ENCODE measurements at regions not wholly inside any gene's neighbourhood (a gene's known extent, or its start where the extent isn't known, plus 50 kb on each side); places are given as distances from the start of the nearest gene placed in this dataset.

GRCh38 chr3:124395584-124396338 lies 334.5 kb upstream of the UMPS start:
- H3K27ac ChIP-seq (ENCODE audit: insufficient read depth, low read length), result no peak overlapping the region

DNA sequence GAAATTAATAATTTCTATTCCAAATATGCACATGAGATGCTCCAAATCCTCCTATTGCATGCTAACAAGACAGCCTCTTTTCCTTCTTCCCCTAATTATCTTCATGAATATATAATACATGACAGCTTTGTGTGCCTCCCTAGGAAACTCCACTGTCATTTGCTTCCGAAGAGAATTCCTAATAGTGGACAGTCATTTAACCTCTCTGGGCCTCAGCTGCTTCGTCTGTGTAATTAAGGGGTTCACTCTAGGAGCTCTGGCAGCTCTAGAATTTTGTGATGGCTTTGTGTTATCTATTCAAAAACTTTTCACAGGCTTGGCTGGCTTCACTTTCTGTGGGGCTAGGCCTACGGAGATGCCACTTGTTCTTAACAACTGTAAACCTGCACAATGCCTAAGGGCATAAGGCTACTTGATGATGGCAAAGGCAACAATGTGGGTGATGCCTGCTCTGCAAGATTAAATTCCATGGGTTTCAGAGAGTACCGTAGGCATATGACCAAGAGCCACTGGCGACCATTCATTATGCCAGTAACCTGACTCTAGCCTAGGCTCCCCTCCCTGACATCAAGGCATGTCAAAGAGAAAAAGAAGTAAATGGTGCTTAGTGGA lies 333.8 kb upstream of the UMPS start:
- TF ChIP-seq, protein P1, sequence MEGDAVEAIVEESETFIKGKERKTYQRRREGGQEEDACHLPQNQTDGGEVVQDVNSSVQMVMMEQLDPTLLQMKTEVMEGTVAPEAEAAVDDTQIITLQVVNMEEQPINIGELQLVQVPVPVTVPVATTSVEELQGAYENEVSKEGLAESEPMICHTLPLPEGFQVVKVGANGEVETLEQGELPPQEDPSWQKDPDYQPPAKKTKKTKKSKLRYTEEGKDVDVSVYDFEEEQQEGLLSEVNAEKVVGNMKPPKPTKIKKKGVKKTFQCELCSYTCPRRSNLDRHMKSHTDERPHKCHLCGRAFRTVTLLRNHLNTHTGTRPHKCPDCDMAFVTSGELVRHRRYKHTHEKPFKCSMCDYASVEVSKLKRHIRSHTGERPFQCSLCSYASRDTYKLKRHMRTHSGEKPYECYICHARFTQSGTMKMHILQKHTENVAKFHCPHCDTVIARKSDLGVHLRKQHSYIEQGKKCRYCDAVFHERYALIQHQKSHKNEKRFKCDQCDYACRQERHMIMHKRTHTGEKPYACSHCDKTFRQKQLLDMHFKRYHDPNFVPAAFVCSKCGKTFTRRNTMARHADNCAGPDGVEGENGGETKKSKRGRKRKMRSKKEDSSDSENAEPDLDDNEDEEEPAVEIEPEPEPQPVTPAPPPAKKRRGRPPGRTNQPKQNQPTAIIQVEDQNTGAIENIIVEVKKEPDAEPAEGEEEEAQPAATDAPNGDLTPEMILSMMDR (conservative IDR thresholded peaks at IDR 0.05 in 1 of 2, IDR thresholded peaks at IDR 0.05 in 1 of 2; ENCODE audit: low read depth in 1 of 2, low read length in 2 of 2), result no peak
- no peak for TF ChIP-seq EZH2 (IDR thresholded peaks at IDR 0.05; ENCODE audit: low read length, missing control alignments)
- no peak for DNase-seq (ENCODE audit: low read depth in 2 of 2)
- H2AFZ ChIP-seq (ENCODE audit: low read length), result no peak overlapping the region
- no peaks in the 10 kb centered on the region for H3K4me1 ChIP-seq (ENCODE audit: control insufficient read depth, extremely low read depth, insufficient read depth, low read length)
- H3K9me3 ChIP-seq (ENCODE audit: control insufficient read depth, insufficient read depth, low read depth, low read length), result no peaks in the 10 kb centered on the region
- no peaks in the 10 kb centered on the region for H4K20me1 ChIP-seq (ENCODE audit: control insufficient read depth, extremely low read depth, insufficient read depth, low read length)
- no peaks in the 10 kb centered on the region for H3K36me3 ChIP-seq (ENCODE audit: control insufficient read depth, insufficient read depth, low read length)
- no peak overlapping the region for H3K4me2 ChIP-seq (ENCODE audit: extremely low read depth, insufficient read depth, low read length)
- no peak overlapping the region for H3K9ac ChIP-seq (ENCODE audit: insufficient read depth, low read length)
- no peak overlapping the region for H3K27ac ChIP-seq (ENCODE audit: insufficient read depth, low read length)
- no peaks in the 10 kb centered on the region for H3K27me3 ChIP-seq (ENCODE audit: control insufficient read depth, insufficient read depth, low read length)
- no peak overlapping the region for H3K4me3 ChIP-seq (replicated peaks in 1 of 4; ENCODE audit: control extremely low read depth in 1 of 4, insufficient read depth in 1 of 4, low read depth in 3 of 4, low read length in 4 of 4)
- H3K79me2 ChIP-seq (ENCODE audit: control insufficient read depth, insufficient read depth, low read length), result no peaks in the 10 kb centered on the region

More at GRCh38 chr3:124395584-124396338, 334.5 kb upstream of the UMPS start:
- peak in 1 of 2 donors; percentile 54 for DNase-seq (ENCODE audit: low read depth in 2 of 2)
- no peaks in the 10 kb centered on the region for H4K20me1 ChIP-seq (ENCODE audit: control insufficient read depth, extremely low read depth, insufficient read depth, low read length)
- H3K4me1 ChIP-seq (ENCODE audit: control insufficient read depth, extremely low read depth, insufficient read depth, low read length), result no peaks in the 10 kb centered on the region
- H2AFZ ChIP-seq (ENCODE audit: low read length), result no peak overlapping the region
- H3K4me2 ChIP-seq (ENCODE audit: extremely low read depth, insufficient read depth, low read length), result no peak overlapping the region
- H3K27me3 ChIP-seq (ENCODE audit: control insufficient read depth, insufficient read depth, low read length), result no peaks in the 10 kb centered on the region
- TF ChIP-seq, protein P1 (conservative IDR thresholded peaks at IDR 0.05 in 1 of 2, IDR thresholded peaks at IDR 0.05 in 1 of 2; ENCODE audit: low read depth in 1 of 2, low read length in 2 of 2), result no peak
- no peak for TF ChIP-seq EZH2 (IDR thresholded peaks at IDR 0.05; ENCODE audit: low read length, missing control alignments)
- no peaks in the 10 kb centered on the region for H3K36me3 ChIP-seq (ENCODE audit: control insufficient read depth, insufficient read depth, low read length)
- no peaks in the 10 kb centered on the region for H3K9me3 ChIP-seq (ENCODE audit: control insufficient read depth, insufficient read depth, low read depth, low read length)
- no peak overlapping the region for H3K9ac ChIP-seq (ENCODE audit: insufficient read depth, low read length)
- no peaks in the 10 kb centered on the region for H3K79me2 ChIP-seq (ENCODE audit: control insufficient read depth, insufficient read depth, low read length)
- H3K4me3 ChIP-seq (replicated peaks in 1 of 4; ENCODE audit: control extremely low read depth in 1 of 4, insufficient read depth in 1 of 4, low read depth in 3 of 4, low read length in 4 of 4), result no peak overlapping the region

- Histone ChIP-seq H3K9me3 (ENCODE audit: control insufficient read depth, insufficient read depth, low read depth, low read length) (no peaks in the 10 kb centered on the region), H3K36me3 (ENCODE audit: control insufficient read depth, insufficient read depth, low read length) (no peaks in the 10 kb centered on the region), H4K20me1 (ENCODE audit: control insufficient read depth, extremely low read depth, insufficient read depth, low read length) (no peaks in the 10 kb centered on the region), H3K4me2 (ENCODE audit: extremely low read depth, insufficient read depth, low read length) (no peak overlapping the region), H3K9ac (ENCODE audit: insufficient read depth, low read length) (no peak overlapping the region), H3K4me3 (replicated peaks in 1 of 4; ENCODE audit: control extremely low read depth in 1 of 4, insufficient read depth in 1 of 4, low read depth in 3 of 4, low read length in 4 of 4) (no peak overlapping the region), H2AFZ (ENCODE audit: low read length) (no peak overlapping the region), H3K79me2 (ENCODE audit: control insufficient read depth, insufficient read depth, low read length) (no peaks in the 10 kb centered on the region), H3K27ac (ENCODE audit: insufficient read depth, low read length) (no peak overlapping the region), H3K4me1 (ENCODE audit: control insufficient read depth, extremely low read depth, insufficient read depth, low read length) (no peaks in the 10 kb centered on the region), H3K27me3 (ENCODE audit: control insufficient read depth, insufficient read depth, low read length) (no peaks in the 10 kb centered on the region)
- TF ChIP-seq, protein P1 (conservative IDR thresholded peaks at IDR 0.05 in 1 of 2, IDR thresholded peaks at IDR 0.05 in 1 of 2; ENCODE audit: low read depth in 1 of 2, low read length in 2 of 2), result no peak
- no peak for TF ChIP-seq EZH2 (IDR thresholded peaks at IDR 0.05; ENCODE audit: low read length, missing control alignments)
- DNase-seq (ENCODE audit: low read depth in 2 of 2), result peak in 1 of 2 donors; percentile 20
Measured at GRCh38 chr3:124397088-124397487, 333.2 kb upstream of the UMPS start.

All from fibroblast of lung (primary cell).